22Rv1 (cell line): ENCODE measurements at regions not wholly inside any gene's neighbourhood (a gene's known extent, or its start where the extent isn't known, plus 50 kb on each side); places are given as distances from the start of the nearest gene placed in this dataset.

Source experiments
- CTCF ChIP-seq: fragments of 450-650 bp; IDR thresholded peaks from 2 replicates; pipeline ENCODE4 v1.5.1; 2017; ENCODE audit warnings: mild to moderate bottlenecking
- ZFX ChIP-seq: fragments of 450-650 bp; IDR thresholded peaks from 2 replicates; pipeline ENCODE4 v1.6.1; 2017; ENCODE audit warnings: antibody characterized with exemption, borderline replicate concordance

- TF ChIP-seq CTCF (no peak), ZFX (no peak)
These were observed 367.2 kb upstream of the KCNH7 start for GRCh38 chr2:163205589-163206254.
